GM21529 (cell line): ENCODE measurements at regions not wholly inside any gene's neighbourhood (a gene's known extent, or its start where the extent isn't known, plus 50 kb on each side); places are given as distances from the start of the nearest gene placed in this dataset.
"Not testable (repeated sequence)": the region's sequence is repeated elsewhere in the genome, so short reads cannot be mapped to it uniquely, and the experiment has no call there.

Source experiments
- ATAC-seq: cut with Tn5 transposase; IDR thresholded peaks from one replicate; pipeline ENCODE4 v1.9.1; 2021; ENCODE audit not compliant: unreplicated experiment

DNA sequence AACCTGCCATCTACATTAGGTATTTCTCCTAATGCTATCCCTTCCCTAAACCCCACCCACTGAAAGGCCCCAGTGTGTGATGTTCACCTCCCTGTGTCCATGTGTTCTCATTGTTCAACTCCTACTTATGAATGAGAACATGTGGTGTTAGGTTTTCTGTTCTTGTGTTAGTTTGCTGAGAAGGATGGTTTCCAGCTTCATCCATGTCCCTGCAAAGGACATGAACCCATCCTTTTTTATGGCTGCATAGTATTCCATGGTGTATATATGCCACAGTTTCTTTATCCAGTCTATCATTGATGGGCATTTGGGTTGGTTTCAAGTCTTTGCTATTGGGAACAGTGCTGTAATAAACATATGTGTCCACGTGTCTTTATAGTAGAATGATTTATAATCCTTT, 149.2 kb downstream of the PCDH7 start:
- not testable (repeated sequence) for ATAC-seq

DNA sequence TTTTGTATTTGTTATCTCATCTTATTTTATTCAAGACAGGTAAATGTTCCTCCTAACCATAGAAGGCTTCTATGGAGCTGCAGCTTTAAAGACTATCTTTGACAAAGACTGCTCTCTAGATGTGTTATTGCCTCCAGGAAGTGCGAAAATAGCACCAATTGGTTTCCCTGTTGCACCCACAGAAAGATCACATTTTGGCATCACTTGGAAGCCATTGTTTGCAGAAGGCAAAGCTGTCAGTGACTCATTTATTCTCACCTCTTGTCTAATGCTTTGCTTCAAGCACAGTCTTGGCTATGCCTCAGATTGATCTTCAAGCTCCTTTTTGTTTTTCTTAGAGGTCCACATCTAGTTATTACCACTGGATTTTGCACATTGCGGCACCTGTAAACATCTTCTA, 150.3 kb downstream of the PCDH7 start:
- no peak for ATAC-seq

DNA sequence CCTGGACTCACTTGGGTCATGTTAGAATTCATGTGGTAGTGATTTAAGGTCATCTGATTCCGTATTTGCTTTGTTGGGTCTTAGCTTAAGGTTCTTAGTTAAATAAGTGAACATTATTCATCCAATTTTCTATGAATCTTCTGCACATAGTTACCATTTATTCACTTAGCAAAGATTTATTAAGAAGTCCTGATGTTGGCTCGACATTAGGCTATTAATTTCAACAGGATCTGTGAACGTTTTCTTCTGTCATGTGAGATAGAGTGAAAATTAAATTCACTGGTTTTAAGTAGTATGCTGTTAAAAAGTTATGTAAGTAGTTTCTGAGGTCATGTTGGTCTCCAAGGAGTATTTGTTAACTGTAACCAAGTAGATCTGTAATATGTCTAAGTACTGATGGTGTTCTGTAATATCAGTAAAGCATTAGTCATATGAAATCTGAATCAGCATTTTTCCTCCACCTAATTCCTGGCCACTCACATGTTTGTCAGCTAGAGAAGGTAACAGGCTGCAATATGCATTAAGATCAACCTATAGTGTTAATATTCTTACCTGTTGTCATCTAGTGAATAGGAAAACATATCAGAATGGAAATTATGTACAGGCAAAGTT, 155.6 kb downstream of the PCDH7 start:
- ATAC-seq: no peak

DNA sequence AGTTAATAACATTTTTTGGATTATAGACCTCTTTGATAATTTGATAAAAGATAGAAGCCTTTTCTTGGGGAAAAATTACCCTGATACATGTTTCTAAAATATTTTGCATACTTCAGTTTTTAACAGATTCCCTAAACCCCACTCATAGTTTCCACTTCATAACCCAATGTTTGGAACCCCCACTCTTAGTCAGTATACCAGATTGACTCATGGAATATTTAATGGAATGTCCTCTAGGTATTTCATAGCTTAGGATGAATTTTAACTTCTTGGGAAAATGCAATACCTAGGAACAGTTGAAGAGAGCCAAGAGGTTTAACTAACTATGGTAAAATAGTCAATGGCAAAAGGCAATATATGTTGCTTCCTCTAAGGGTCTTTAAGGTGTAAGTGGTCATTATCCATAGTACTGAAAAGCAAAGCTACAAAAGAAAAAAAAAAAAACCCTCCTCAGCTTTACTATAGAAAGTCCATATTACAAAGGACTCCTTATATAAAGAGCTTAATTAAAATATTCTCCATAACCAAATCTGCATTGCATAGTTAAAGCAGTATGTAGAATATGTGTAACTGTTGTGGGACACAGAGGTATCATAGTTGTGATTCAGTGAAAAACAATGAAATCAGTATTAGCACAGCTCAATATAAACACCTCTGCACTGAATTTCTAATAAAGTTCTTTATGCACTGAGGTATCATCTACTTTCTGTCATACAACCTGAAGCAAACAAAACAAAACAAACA, 159.9 kb downstream of the PCDH7 start:
- ATAC-seq: no peak

- no peak for ATAC-seq
These were observed 161.8 kb downstream of the PCDH7 start for GRCh38 chr4:30881985-30882384.

GRCh38 chr4:30882443-30882842, 162.3 kb downstream of the PCDH7 start:
- ATAC-seq: no peak

GRCh38 chr4:30882995-30883675, 163.0 kb downstream of the PCDH7 start:
- ATAC-seq: no peak

GRCh38 chr4:30901461-30902451, 181.6 kb downstream of the PCDH7 start:
- ATAC-seq: no peak

GRCh38 chr4:30903502-30904214, 183.5 kb downstream of the PCDH7 start:
- ATAC-seq: no peak

DNA sequence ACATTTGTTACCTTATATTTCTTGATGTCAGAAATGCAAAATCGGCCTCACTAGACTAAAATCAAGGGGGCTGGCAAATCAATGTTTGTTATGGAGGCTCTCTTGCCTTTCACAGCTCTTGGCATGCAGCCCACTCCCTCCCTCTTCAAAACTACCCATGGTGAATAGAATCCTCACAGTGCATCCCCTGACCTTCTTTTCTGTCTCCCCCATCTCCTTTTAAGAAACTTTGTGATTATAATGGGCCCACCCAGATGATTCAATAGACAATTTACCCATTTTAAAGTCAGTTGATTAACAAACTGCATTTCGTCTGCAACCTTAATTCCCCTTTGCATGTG, 184.0 kb downstream of the PCDH7 start:
- ATAC-seq: no peak

DNA sequence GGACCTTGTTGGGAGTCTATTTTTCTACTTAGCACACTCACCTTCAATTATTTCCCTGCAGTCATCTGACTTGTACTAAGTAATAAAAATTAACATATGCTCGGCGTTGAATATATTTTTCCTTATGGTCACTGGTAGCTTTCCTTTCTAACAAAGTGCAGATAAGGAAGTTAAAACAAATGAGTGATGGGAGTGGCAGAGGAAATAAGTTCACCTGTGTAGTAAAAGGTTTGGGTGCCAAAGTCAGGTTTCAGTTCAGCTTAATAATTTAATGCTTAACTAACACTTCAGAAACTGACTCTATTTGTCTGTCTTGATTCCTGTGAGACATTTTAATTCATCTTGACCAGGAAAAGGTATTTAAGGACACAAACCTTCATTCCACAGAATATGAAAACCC, 184.4 kb downstream of the PCDH7 start:
- ATAC-seq: no peak

DNA sequence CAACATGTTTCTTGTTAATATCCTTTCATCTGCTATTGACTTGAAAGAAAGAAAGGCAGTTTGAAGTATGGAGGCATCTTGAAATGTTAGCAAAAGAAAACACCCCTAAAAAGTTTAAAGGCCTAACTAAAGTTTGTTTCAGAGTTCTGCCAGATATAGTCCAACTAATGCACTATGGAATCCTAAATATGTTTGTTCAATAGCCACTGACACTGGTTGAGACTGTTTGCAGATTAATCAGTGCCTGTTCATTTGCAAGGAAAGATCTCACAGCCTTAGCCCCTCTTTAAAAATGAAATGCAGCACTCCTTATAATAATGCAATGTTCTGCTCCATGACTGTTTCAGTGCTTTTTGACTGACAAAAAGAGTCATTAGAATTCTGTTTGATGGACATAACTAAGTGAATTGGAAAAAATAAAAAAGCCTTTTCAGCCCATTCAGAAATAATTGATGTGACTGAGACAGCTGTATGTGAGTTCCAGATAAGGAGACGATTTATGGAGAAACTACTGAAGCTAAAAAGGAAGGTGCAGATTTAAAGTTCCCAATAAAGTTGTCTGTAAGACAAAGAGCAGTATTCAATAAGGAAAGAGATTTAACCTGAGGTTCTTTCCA, 192.0 kb downstream of the PCDH7 start:
- no peak for ATAC-seq

GRCh38 chr4:30916337-30917274, 196.4 kb downstream of the PCDH7 start:
- no peak for ATAC-seq

- no peak for ATAC-seq
These were observed 197.8 kb downstream of the PCDH7 start for GRCh38 chr4:30917946-30918345.

- no peak for ATAC-seq
These were observed 199.3 kb downstream of the PCDH7 start for GRCh38 chr4:30919458-30919857.

DNA sequence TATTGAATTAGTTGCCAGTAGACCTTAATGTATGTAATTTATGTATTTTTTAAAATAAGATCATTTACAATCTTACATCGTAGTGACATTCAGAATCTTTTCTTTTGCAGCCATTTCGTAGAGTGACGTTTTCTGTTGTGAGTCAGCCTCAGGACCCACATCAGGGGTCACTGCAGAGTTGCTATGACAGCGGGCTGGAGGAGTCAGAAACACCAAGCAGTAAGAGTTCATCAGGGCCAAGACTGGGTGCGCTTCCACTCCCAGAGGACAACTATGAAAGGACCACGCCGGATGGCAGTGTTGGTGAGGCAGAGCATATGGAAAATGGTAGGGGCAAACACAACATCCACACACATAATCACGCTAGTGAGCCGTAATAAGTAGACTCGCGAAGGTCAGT, 199.9 kb downstream of the PCDH7 start:
- ATAC-seq: no peak

DNA sequence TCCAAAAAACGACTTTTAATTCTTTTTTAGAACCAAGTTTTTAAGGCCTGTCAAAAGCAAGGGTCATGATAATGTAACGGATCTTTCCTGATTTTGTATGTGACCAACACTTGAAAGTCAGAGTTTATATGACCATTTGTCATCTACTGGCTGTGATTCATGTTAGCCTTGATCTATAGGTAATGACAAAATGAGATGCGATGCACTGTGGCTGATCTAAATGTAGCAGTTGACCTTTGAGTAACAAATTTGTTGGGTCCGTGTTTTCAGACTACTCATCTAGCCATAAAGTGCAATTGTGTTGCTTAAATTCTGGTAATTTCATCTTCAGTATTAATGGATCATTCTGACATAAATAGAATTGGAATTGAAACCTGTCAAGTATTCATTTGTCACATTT, 202.5 kb downstream of the PCDH7 start:
- no peak for ATAC-seq

- ATAC-seq: no peak
These were observed 204.3 kb downstream of the PCDH7 start for GRCh38 chr4:30924495-30924894.

GRCh38 chr4:30929649-30930048, 209.5 kb downstream of the PCDH7 start:
- ATAC-seq: no peak
